Myocyte (in vitro differentiated cells): ENCODE measurements at regions not wholly inside any gene's neighbourhood (a gene's known extent, or its start where the extent isn't known, plus 50 kb on each side); places are given as distances from the start of the nearest gene placed in this dataset.

Experiments used
- DNase-seq: peaks from one replicate; pipeline ENCODE4 v3.0.0-alpha.2; 2012; ENCODE audit warnings: low read depth

- peak; percentile 11 for DNase-seq
Observed at GRCh38 chr15:47991357-47991756, 129.4 kb upstream of the SLC24A5 start.

- DNase-seq: no peak
Observed at GRCh38 chr15:47993051-47993450, 127.7 kb upstream of the SLC24A5 start.

GRCh38 chr15:47997195-47998080 lies 123.4 kb upstream of the SLC24A5 start:
- DNase-seq: no peak

GRCh38 chr15:47998619-47999019 lies 122.2 kb upstream of the SLC24A5 start:
- no peak for DNase-seq

GRCh38 chr15:48001393-48002039 lies 119.3 kb upstream of the SLC24A5 start:
- DNase-seq: no peak

- DNase-seq: no peak
Observed at GRCh38 chr15:48002767-48003166, 118.0 kb upstream of the SLC24A5 start.

GRCh38 chr15:48003441-48003840 lies 117.3 kb upstream of the SLC24A5 start:
- DNase-seq: no peak

- no peak for DNase-seq
Observed at GRCh38 chr15:48005077-48005476, 115.7 kb upstream of the SLC24A5 start.

GRCh38 chr15:48006031-48006511 lies 114.7 kb upstream of the SLC24A5 start:
- no peak for DNase-seq

- no peak for DNase-seq
Observed at GRCh38 chr15:48010316-48010715, 110.5 kb upstream of the SLC24A5 start.

GRCh38 chr15:48012191-48012590 lies 108.6 kb upstream of the SLC24A5 start:
- no peak for DNase-seq

GRCh38 chr15:48016865-48017264 lies 103.9 kb upstream of the SLC24A5 start:
- DNase-seq: no peak

GRCh38 chr15:48017747-48018146 lies 103.0 kb upstream of the SLC24A5 start:
- no peak for DNase-seq

- DNase-seq: no peak
Observed at GRCh38 chr15:48020166-48020565, 100.6 kb upstream of the SLC24A5 start.

GRCh38 chr15:48021336-48022086 lies 99.3 kb upstream of the SLC24A5 start:
- peak; percentile 17 for DNase-seq

GRCh38 chr15:48025118-48025517 lies 95.7 kb upstream of the SLC24A5 start:
- no peak for DNase-seq

- no peak for DNase-seq
Observed at GRCh38 chr15:48028712-48029111, 92.1 kb upstream of the SLC24A5 start.

- DNase-seq: no peak
Observed at GRCh38 chr15:48029642-48030041, 91.1 kb upstream of the SLC24A5 start.

GRCh38 chr15:48031466-48031865 lies 89.3 kb upstream of the SLC24A5 start:
- DNase-seq: no peak

- no peak for DNase-seq
Observed at GRCh38 chr15:48031973-48032372, 88.8 kb upstream of the SLC24A5 start.

- DNase-seq: no peak
Observed at GRCh38 chr15:48032911-48033310, 87.9 kb upstream of the SLC24A5 start.

GRCh38 chr15:48038221-48038620 lies 82.6 kb upstream of the SLC24A5 start:
- DNase-seq: no peak
